Urinary bladder (tissue), 3 donors: ENCODE measurements at regions not wholly inside any gene's neighbourhood (a gene's known extent, or its start where the extent isn't known, plus 50 kb on each side); places are given as distances from the start of the nearest gene placed in this dataset.
"Not testable (repeated sequence)": the region's sequence is repeated elsewhere in the genome, so short reads cannot be mapped to it uniquely, and the experiment has no call there.

Experiments used
- DNase-seq: peaks from one replicate; pipeline ENCODE4 v3.0.0-alpha.2; 2015; ENCODE audit errors: extremely low spot score
- H3K27ac ChIP-seq: one replicate; pipeline ENCODE4 v1.5.1; 2013; ENCODE audit warnings: low read depth, mild to moderate bottlenecking, moderate library complexity
- H3K36me3 ChIP-seq: one replicate; pipeline ENCODE4 v1.6.1; 2013; ENCODE audit warnings: mild to moderate bottlenecking, moderate library complexity; ENCODE audit not compliant: insufficient read depth
- H3K4me1 ChIP-seq: one replicate; pipeline ENCODE4 v1.6.1; 2013; ENCODE audit warnings: mild to moderate bottlenecking, moderate library complexity; ENCODE audit not compliant: insufficient read depth
- H3K4me3 ChIP-seq: one replicate; pipeline ENCODE4 v1.5.1; 2013; ENCODE audit warnings: low read depth, low read length
- WGBS: extraction: QIAGEN DNeasy Blood & Tissue Kit; methylation state at CpG from one replicate; pipeline ENCODE4 v1.1.7; 2013; 5-methylcytosine and 5-hydroxymethylcytosine counted together
- donor health status: healthy with polysubstance abuse.
- donor health status: healthy.

DNA sequence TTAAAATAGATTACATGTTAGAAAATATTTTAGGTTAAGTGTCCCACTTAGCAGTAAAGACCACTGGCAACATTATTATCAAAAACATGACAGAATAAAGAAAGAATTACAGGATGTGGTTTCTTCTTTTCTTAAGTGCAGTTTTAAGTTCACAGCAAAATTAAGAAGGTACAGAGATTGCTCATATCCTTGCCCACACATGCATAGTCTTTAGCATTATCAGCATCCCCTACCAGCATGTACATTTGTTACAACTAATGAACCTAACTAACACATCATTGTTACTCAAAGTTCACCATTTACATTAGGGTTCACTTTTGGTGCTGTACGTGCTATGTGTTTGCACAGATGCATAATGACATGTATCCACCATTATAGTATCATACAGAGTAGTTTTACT is 837.7 kb upstream of the CDH9 start:
- Histone ChIP-seq H3K27ac (no peak overlapping the region), H3K4me1 (no peaks in the 10 kb centered on the region), H3K4me3 (no peak overlapping the region), H3K36me3 (no peaks in the 10 kb centered on the region)
- DNase-seq: no peak
- 79% methylated on average over 1 of the region's 1 CpG for WGBS

DNA sequence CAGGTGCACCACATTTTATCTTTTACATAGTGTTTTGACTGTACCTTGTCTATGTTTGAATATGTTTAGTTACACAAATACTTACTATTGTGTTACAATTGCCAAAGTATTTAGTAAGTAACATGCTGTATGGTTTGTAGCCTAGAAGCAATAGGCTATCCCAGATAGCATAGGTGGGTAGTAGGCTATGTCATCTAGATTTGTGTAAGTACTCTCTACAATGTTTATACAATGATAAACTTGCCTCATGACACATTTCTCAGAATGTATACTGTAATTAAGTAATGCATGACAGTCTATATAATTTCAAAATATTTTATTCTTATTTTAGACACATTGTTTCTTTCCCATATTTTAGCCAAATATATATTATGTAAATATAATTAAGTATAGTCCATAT is 836.8 kb upstream of the CDH9 start:
- Histone ChIP-seq H3K27ac (no peak overlapping the region), H3K4me1 (no peaks in the 10 kb centered on the region), H3K36me3 (no peaks in the 10 kb centered on the region), H3K4me3 (no peak overlapping the region)
- DNase-seq: no peak

DNA sequence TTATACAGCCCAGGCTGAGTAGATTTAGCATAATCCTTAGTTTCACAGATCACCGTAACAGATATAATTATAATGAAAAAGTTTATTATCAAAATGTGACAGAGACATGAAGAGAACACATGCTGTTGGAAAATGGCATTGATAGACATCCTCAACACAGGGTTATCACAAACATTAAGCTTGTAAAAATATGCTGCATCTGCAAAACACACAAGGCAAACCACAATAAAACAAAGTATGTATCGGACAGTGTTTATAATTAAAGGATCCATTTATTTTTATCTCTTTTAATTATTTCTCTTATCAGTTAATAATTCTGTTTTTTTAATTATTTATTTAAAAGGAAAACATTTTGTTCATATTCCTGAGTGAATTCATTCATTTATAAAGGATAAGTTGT is 829.9 kb upstream of the CDH9 start:
- DNase-seq: no peak
- H3K4me1 ChIP-seq: no peaks in the 10 kb centered on the region
- H3K27ac ChIP-seq: no peak overlapping the region
- H3K4me3 ChIP-seq: no peak overlapping the region
- 85% methylated on average over 2 of the region's 2 CpGs for WGBS
- no peaks in the 10 kb centered on the region for H3K36me3 ChIP-seq

DNA sequence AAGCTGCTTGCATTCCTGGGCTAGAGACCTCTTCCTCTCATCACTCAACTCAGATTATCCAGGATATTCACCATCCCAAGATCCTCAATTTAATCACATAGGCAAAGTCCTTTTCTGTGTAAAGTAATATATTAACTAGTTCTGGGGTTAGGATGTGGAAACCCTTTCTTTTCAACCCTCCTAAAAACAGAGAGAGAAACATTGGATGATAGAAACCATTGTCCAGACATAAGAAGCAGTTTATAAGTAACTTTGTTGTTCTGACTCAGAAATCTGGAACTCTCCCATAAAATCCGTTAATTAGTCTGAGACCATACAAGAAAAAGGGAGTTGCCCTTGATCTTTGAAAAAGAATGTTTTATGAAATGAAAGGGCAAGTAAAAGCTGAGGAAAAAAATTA is 817.1 kb upstream of the CDH9 start:
- Histone ChIP-seq H3K4me3 (no peak overlapping the region), H3K4me1 (no peaks in the 10 kb centered on the region), H3K36me3 (no peaks in the 10 kb centered on the region), H3K27ac (no peak overlapping the region)
- DNase-seq: no peak
- 43% methylated on average over 1 of the region's 1 CpG for WGBS

DNA sequence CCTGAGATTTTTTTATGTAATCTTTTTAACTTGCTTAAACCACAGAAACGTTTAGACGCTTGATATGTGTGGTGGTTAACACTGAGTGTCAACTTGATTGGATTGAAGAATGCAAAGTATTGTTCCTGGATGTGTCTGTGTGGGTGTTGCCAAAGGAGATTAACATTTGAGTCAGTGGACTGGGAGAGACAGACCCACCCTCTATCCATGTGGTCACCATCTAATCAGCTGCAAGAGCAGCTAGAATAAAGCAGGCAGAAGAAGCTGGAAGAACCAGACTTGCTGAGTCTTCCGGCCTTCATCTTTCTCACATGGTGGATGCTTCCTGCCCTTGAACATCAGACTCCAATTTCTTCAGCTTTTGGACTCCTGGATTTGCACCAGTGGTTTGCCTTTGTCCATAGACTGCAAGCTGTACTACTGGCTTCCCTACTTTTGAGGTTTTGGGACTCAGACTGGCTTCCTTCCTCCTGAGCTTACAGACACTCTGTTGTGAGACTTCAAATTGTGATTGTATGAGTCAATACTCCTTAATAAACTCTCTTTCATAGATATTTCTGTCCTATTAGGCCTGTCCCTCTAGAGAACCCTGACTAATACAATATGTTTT is 816.0 kb upstream of the CDH9 start:
- WGBS: 77% methylated on average over 3 of the region's 3 CpGs
- no peak overlapping the region for H3K27ac ChIP-seq
- no peaks in the 10 kb centered on the region for H3K36me3 ChIP-seq
- H3K4me3 ChIP-seq: no peak overlapping the region
- no peaks in the 10 kb centered on the region for H3K4me1 ChIP-seq
- no peak for DNase-seq

DNA sequence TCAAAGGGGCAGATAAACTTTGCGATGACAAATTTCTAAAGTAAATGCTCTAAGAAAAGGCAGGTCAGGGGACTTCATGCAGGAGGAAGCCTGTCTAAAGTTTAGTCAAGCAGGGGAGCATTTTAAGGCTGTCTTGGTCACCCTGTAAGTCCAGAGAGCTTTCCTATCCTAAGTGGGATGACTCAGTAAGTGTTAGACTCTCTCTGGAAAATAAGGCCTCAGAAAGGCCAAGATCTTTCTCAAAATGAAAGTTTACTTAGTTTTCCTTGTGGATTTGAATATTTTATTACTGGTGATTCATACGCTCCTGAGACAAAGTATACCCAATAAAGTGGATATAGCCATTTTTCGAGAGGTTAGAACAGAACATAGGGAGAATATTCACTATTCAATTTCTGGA is 806.9 kb upstream of the CDH9 start:
- no peak for DNase-seq
- Histone ChIP-seq H3K4me1 (no peaks in the 10 kb centered on the region), H3K27ac (no peak overlapping the region), H3K36me3 (no peaks in the 10 kb centered on the region), H3K4me3 (no peak overlapping the region)
- 70% methylated on average over 3 of the region's 3 CpGs for WGBS

DNA sequence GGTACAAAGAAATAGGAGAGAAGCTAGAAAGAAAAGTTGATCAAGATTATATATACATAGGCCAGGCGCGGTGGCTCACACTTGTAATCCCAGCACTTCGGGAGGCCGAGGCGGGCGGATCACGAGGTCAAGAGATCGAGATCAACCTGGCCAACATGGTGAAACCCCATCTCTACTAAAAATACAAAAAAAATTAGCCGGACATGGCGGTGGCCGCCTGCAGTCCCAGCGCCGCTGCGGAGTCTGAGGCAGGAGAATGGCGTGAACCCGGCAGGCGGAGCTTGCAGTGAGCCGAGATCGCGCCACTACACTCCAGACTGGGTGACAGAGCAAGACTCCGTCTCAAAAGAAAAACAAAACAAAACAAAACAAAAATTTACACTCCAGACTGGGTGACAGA is 798.3 kb upstream of the CDH9 start:
- not testable (repeated sequence) for H3K4me1 ChIP-seq, H3K27ac ChIP-seq, H3K36me3 ChIP-seq, H3K4me3 ChIP-seq, DNase-seq
- 93% methylated on average over 21 of the region's 21 CpGs for WGBS

DNA sequence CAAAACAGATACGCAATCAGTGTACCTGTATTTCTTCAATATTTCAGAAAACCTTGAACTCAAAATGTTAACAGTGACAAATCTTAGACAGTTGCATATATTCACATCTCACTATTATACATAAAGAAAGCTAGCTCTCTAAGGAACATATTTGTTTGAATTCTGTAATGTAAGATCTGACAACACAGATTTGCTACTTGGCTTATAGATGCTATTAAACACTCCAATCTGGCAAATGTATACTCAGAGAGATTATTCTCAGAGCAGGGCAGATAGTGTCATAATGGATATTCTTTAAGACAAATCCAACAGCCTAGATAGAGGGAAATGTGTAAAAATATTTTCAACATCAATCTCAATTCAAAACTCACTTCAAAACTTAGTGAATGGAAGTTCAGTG is 794.5 kb upstream of the CDH9 start:
- Histone ChIP-seq H3K27ac (no peak overlapping the region), H3K4me3 (no peak overlapping the region), H3K4me1 (no peaks in the 10 kb centered on the region), H3K36me3 (no peaks in the 10 kb centered on the region)
- DNase-seq: no peak
- WGBS: 75% methylated on average over 1 of the region's 1 CpG

DNA sequence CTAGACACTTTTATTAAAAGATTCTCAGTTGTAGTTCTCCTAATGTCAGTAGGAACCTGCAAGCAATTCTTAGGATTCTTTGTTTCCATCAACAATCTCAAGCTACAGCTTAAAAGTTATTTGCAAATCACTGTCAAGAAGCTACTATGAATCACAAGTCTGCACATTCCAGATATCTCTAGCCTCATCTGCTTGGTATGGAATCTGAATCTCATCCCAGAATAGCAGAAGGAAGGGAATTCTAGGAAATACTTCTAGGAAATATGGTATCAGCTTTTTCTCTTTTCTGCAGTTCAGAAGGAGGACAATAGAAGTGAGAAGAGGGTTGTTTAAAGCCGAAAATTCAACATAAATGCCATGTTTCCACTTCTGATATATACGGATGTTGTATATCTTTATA is 792.2 kb upstream of the CDH9 start:
- 82% methylated on average over 2 of the region's 2 CpGs for WGBS
- Histone ChIP-seq H3K27ac (no peak overlapping the region), H3K4me3 (no peak overlapping the region), H3K36me3 (no peaks in the 10 kb centered on the region), H3K4me1 (no peaks in the 10 kb centered on the region)
- DNase-seq: no peak

DNA sequence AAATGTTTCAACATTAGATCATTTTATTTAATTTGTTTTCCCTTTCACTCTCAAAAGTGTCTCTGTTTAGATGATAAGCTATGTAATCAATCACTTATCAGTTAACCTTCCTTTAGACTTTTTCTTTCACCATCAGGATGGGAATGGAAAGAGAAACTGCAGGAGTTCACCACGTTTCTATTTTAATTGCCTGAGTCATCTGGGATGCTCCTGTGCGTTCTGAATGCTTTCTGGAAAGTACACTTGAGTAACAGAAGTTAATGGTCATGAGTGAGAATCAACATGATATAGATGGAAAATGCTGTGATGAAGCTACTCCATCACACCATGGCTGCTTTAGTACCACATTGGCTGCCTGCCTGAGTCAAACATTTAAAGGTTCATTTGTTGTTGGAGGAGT is 783.3 kb upstream of the CDH9 start:
- no peak overlapping the region for H3K27ac ChIP-seq
- H3K36me3 ChIP-seq: no peaks in the 10 kb centered on the region
- H3K4me1 ChIP-seq: no peaks in the 10 kb centered on the region
- DNase-seq: no peak
- 51% methylated on average over 2 of the region's 2 CpGs for WGBS
- H3K4me3 ChIP-seq: no peak overlapping the region

DNA sequence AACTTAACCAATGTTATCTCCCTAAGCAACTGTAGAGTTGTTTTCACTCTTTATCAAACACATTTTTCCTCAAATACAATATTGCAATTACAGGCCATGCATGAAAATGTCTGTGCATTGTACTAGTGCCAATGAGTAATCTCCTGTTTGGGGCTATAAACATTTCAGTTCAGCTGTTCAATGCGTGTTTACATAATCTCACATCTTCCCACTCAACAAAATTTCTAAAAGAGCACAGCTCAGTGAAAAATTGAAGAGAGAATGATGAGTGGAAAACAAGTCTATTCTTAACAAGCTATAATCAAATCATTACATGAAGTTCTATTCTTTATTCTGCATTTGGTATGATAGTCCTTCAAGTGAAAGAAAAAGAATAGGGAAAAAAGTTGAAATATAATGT is 780.5 kb upstream of the CDH9 start:
- Histone ChIP-seq H3K4me3 (no peak overlapping the region), H3K27ac (no peak overlapping the region), H3K36me3 (no peaks in the 10 kb centered on the region), H3K4me1 (no peaks in the 10 kb centered on the region)
- 26% methylated on average over 1 of the region's 1 CpG for WGBS
- no peak for DNase-seq

DNA sequence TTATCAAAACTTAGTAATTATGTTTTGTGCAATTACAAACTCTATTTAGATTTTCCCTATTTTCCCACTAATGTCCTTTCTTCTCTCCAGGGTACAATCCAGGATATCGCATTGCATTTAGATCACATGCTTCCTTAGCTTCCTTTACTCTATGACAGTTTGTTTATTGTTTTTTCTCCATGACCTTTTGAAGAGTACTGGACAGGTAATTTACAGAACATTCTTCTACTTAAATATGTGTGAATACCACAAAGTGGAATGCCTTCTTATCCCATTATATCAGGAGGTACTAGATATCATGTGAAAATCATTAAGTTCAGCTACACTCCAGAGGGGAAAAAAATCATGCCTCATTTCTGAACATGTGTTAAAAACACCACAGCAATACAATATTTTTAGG is 776.6 kb upstream of the CDH9 start:
- DNase-seq: no peak
- Histone ChIP-seq H3K4me1 (no peaks in the 10 kb centered on the region), H3K4me3 (no peak overlapping the region), H3K27ac (no peak overlapping the region), H3K36me3 (no peaks in the 10 kb centered on the region)
- 0% methylated on average over 1 of the region's 1 CpG for WGBS

DNA sequence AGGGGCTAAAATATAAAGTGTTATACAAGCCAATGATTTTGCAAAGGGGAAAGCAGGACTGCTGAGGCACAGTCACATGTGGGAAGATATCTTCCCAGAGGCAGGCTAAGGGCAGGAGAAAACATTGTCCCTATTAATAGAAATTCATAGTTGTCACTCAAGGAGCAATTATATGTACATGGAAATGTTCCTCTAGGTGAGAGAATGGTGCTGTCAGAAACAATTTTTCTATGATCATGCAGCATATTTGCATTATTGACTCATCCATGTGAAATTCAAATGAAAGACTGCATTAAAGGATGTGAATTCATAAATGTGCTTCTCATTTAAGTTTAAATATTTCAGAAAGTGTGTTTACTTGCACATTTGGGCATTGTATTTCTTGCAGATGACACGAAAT is 775.9 kb upstream of the CDH9 start:
- no peaks in the 10 kb centered on the region for H3K36me3 ChIP-seq
- no peak overlapping the region for H3K4me3 ChIP-seq
- WGBS: 88% methylated on average over 1 of the region's 1 CpG
- DNase-seq: no peak
- no peak overlapping the region for H3K27ac ChIP-seq
- H3K4me1 ChIP-seq: no peaks in the 10 kb centered on the region

DNA sequence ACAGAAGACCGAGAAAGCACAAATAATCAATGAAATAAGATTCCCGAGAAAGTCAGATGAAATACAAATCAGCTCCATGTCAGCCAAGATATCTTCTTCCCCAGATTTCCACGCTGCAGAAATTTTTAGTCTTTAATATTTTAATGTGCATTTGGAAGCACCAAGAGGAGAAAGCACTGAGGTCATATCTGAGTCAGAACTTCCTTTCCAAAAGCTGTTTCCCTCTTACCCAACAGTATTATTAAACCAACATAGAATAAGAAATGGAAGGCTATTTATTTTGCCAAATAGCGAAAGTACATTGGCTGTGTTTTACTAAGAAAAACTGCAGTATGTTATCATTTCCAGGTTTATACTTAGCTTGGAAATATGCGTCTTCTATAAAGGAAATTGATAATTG is 772.1 kb upstream of the CDH9 start:
- no peak for DNase-seq
- WGBS: 67% methylated on average over 5 of the region's 5 CpGs
- Histone ChIP-seq H3K4me1 (no peaks in the 10 kb centered on the region), H3K36me3 (no peaks in the 10 kb centered on the region), H3K27ac (no peak overlapping the region), H3K4me3 (no peak overlapping the region)

DNA sequence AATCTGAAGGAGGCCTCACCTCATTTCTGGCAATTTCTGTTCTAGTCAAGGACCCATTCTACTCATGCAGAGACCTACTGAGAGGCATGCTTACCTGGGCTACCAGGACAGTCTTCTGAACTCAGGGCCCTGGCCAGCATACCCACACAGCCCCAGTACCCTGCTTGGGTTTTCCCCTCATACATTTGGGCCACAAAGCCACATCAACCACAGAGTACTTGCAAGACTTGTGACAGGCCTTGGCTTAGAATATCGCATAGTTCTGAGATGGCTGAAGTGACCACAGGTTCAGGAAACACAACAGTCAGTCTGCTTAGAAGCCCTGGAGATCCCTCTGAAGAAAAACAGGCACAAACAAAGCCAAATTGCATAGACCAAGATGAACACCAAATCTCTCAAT is 758.8 kb upstream of the CDH9 start:
- Histone ChIP-seq H3K4me1 (no peaks in the 10 kb centered on the region), H3K27ac (no peak overlapping the region), H3K36me3 (no peaks in the 10 kb centered on the region), H3K4me3 (no peak overlapping the region)
- 95% methylated on average over 1 of the region's 1 CpG for WGBS
- DNase-seq: no peak
